HepG2 (cell line): ENCODE measurements at regions not wholly inside any gene's neighbourhood (a gene's known extent, or its start where the extent isn't known, plus 50 kb on each side); places are given as distances from the start of the nearest gene placed in this dataset.

Source experiments
- CREB1 ChIP-seq, 2 experiments: fragments of 450-650 bp in 1 of 2; IDR thresholded peaks; 2 replicates each; pipeline ENCODE4 v1.6.1; 2016 to 2017; ENCODE audit warnings: control low read depth in 1 of 2, mild to moderate bottlenecking in 1 of 2, missing compliant biosample characterization in 1 of 2, missing genetic modification characterization in 1 of 2
- GATA4 ChIP-seq: sonication (generic); IDR thresholded peaks from 2 replicates; pipeline ENCODE4 v1.6.1; 2016; ENCODE audit warnings: antibody characterized with exemption, low read depth, borderline replicate concordance
- GTF2F1 ChIP-seq: fragments of 150-350 bp; IDR thresholded peaks from 2 replicates; pipeline ENCODE4 v1.6.1; 2014; ENCODE audit warnings: low read length
- KLF13 ChIP-seq: sonication (generic); formaldehyde crosslinking; IDR thresholded peaks from 2 replicates; pipeline ENCODE4 v1.4.0; 2020; ENCODE audit warnings: mild to moderate bottlenecking, missing genetic modification reagents
- MTF2 ChIP-seq: sonication (generic); formaldehyde crosslinking; IDR thresholded peaks from 2 replicates; pipeline ENCODE4 v1.5.0; 2020; ENCODE audit warnings: missing genetic modification reagents, borderline replicate concordance
- PBX3 ChIP-seq: sonication (generic); formaldehyde crosslinking; IDR thresholded peaks from 2 replicates; pipeline ENCODE4 v1.8.1; 2023; ENCODE audit warnings: missing genetic modification reagents, inconsistent platforms, borderline replicate concordance
- RCOR2 ChIP-seq: IDR thresholded peaks from 2 replicates; pipeline ENCODE4 v1.6.1; 2016; ENCODE audit warnings: missing biosample characterization, missing genetic modification reagents
- SIN3B ChIP-seq: fragments of 150-350 bp; IDR thresholded peaks from 2 replicates; pipeline ENCODE4 v1.6.1; 2014; ENCODE audit warnings: low read length
- XBP1 ChIP-seq: sonication (generic); formaldehyde crosslinking; IDR thresholded peaks from 2 replicates; pipeline ENCODE4 v1.5.0; 2020; ENCODE audit warnings: missing genetic modification reagents
- ZBTB37 ChIP-seq: sonication (generic); formaldehyde crosslinking; IDR thresholded peaks from 2 replicates; pipeline ENCODE4 v1.4.0; 2020; ENCODE audit warnings: mild to moderate bottlenecking, missing genetic modification reagents
- ZNF317 ChIP-seq: sonication (generic); formaldehyde crosslinking; IDR thresholded peaks from 2 replicates; pipeline ENCODE4 v1.5.0; 2020; ENCODE audit warnings: mild to moderate bottlenecking, missing genetic modification reagents
- ZNF333 ChIP-seq: sonication (generic); formaldehyde crosslinking; IDR thresholded peaks from 2 replicates; pipeline ENCODE4 v1.4.0; 2020; ENCODE audit warnings: mild to moderate bottlenecking, missing genetic modification reagents, borderline replicate concordance
- ZNF407 ChIP-seq: sonication (generic); formaldehyde crosslinking; IDR thresholded peaks from one replicate; pipeline ENCODE4 v1.5.1; 2020; ENCODE audit warnings: mild to moderate bottlenecking, missing genetic modification reagents; ENCODE audit errors: not compliant biosample characterization
- ZNF670 ChIP-seq: sonication (generic); formaldehyde crosslinking; IDR thresholded peaks from 2 replicates; pipeline ENCODE4 v1.8.0; 2022; ENCODE audit warnings: mild to moderate bottlenecking, missing genetic modification reagents, borderline replicate concordance
- ZNF776 ChIP-seq: sonication (generic); formaldehyde crosslinking; IDR thresholded peaks from 2 replicates; pipeline ENCODE4 v1.4.0; 2020; ENCODE audit warnings: mild to moderate bottlenecking, missing genetic modification reagents
- TF ChIP-seq, protein P1 (sequence below): sonication (generic); formaldehyde crosslinking; IDR thresholded peaks from 2 replicates; pipeline ENCODE4 v1.8.1; 2022; ENCODE audit warnings: low read depth, mild to moderate bottlenecking, missing genetic modification reagents

GRCh38 chr4:104728380-104729122 lies 233.9 kb upstream of the CXXC4 start (continued):
- TF ChIP-seq MTF2 (CRISPR knock-in tag) (no peak), GATA4 (0 out of 2 replicates have a peak, but pooled peaks have one; percentile 16), ZNF317 (CRISPR knock-in tag) (no peak), ZBTB37 (CRISPR knock-in tag) (no peak), KLF13 (CRISPR knock-in tag) (no peak), RCOR2 (CRISPR knock-in tag) (no peak), GTF2F1 (no peak), ZNF333 (CRISPR knock-in tag) (no peak), PBX3 (CRISPR knock-in tag) (no peak), ZNF407 (no peak), ZNF776 (no peak), ZNF670 (CRISPR knock-in tag) (no peak), SIN3B (no peak), XBP1 (CRISPR knock-in tag) (no peak), CREB1 (IDR thresholded peaks at IDR 0.05) (no peak), CREB1 (CRISPR knock-in tag; IDR thresholded peaks at IDR 0.05) (peak; percentile 45)
- TF ChIP-seq, protein P1, sequence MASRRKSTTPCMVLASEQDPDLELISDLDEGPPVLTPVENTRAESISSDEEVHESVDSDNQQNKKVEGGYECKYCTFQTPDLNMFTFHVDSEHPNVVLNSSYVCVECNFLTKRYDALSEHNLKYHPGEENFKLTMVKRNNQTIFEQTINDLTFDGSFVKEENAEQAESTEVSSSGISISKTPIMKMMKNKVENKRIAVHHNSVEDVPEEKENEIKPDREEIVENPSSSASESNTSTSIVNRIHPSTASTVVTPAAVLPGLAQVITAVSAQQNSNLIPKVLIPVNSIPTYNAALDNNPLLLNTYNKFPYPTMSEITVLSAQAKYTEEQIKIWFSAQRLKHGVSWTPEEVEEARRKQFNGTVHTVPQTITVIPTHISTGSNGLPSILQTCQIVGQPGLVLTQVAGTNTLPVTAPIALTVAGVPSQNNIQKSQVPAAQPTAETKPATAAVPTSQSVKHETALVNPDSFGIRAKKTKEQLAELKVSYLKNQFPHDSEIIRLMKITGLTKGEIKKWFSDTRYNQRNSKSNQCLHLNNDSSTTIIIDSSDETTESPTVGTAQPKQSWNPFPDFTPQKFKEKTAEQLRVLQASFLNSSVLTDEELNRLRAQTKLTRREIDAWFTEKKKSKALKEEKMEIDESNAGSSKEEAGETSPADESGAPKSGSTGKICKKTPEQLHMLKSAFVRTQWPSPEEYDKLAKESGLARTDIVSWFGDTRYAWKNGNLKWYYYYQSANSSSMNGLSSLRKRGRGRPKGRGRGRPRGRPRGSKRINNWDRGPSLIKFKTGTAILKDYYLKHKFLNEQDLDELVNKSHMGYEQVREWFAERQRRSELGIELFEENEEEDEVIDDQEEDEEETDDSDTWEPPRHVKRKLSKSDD (CRISPR knock-in tag), result no peak
